ENCODE measurements at regions not wholly inside any gene's neighbourhood (a gene's known extent, or its start where the extent isn't known, plus 50 kb on each side); places are given as distances from the start of the nearest gene placed in this dataset.
"Not testable (repeated sequence)": the region's sequence is repeated elsewhere in the genome, so short reads cannot be mapped to it uniquely, and the experiment has no call there.

DNA sequence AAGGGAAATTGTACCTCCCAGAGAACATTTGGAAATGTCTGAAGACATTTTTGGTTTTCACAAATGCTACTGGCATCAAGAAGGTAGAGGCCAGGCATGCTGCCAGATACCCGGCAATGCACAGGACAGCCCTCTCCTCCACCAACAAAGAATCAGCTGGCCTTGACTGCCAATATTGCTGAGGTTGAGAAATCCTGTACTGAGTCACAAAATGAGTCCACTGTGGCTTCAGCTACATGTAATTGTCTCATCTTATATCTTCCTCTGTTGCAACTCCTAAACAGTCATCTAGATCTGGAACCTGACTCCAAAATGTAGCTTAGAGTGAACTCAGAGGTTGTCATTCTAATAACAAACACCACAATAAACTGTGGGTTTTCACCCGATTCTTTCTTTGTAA is 327.5 kb upstream of the POGK start:
- no peak for DNase-seq

- no peak for DNase-seq
Observed at GRCh38 chr1:166514067-166514466, 325.2 kb upstream of the POGK start.

GRCh38 chr1:166527752-166528151 is 311.5 kb upstream of the POGK start:
- DNase-seq: no peak

DNA sequence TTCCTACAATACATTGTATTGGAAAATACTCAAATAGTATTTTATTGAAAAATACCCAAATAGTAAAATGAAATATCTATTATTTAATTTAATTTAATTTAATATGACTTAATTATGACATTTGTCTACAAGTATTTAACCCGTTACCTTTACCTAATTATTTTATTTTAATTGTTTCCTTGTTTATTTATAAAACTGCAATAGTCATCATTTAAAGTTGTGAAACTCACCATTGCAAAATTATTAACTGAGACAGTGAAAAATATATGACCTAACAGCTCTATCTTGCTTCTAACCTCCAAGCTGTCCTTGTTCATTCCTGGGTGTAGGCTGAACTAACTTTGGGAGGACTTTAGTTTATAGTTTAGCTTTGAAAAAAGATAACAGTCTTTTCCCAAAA is 300.6 kb upstream of the POGK start:
- no peak for DNase-seq

DNA sequence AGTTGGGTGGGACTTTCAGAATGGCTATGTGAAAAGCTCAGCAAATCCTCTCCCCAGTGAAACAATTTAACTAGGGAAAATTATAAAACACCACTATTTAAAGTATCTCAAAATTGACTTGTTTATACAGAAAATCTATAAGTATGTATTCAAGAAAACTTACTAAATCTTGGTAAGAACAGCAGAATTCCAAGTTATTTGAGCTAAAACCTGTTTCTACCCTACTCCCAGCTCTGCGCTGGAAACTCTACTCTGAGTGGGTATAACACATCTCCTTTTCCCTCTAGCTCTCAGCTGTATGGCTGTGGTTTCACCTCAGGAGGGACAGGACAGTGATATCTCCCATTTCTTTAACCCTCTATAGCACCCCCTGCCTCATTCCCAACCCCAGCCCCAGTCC is 295.2 kb upstream of the POGK start:
- no peak for DNase-seq

GRCh38 chr1:166544561-166544960 is 294.7 kb upstream of the POGK start:
- DNase-seq: no peak

- DNase-seq: no peak
Observed at GRCh38 chr1:166552706-166553105, 286.6 kb upstream of the POGK start.

- no peak for DNase-seq
Observed at GRCh38 chr1:166570954-166571353, 268.3 kb upstream of the POGK start.

DNA sequence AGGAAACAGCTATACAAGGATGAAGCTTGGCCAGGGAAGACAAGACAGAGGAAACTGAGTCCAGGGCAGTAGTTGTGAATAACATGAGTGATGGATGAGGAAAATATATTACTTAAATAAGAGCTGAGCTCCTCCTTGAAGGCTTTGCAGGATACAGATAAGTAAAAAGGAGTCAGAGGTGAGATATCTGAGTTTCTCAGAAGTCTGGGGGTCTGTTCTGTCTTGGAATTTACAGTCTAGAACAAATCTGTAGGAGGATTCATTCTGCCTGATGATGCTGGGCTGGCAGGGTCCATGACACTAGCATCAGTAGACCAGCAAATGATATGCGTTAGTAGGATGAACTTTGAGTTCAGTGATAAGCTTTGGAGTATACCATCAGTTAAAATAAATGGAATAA is 266.1 kb upstream of the POGK start:
- DNase-seq: no peak

DNA sequence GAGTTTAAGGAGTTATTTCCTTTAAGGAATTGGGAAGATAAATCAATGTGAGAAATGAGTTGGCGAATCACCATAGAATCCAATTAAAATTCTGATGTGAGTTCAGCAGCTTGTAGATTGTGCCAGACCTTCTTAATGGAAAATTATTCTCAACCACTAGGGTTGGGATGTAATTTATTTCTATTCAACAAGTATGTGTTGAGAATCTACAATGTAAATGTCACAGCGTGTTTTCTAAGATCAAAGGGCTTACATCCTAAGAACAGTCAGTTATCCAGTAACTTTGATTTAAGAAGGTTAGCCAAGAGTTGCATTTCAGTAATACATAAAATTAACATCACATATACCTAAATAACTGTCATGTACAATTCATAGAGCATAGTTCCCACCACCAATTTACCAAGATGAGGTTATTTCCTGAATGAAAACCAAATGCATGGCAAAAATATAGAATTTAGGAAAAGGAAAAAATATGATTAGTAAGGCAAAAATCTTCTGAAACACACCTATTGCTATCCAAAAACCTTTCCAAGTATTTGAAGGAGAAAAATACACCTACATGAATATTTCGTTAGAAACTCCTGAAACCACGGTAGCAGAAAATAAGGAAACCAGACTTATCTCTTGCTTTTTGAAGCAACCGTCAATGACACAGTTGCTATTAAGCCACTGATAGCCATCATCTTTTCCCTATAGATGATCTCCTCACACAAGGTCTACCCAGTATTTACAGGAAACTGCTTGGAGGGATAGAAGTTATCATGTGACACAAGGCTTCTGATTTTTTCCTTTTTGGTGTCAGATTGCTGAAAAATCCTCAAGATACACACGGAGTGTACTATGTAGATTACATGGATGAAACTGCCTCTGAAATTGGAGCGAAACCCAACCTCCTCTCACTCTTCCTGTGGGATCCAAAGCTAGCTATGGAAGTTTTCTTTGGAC is 259.4 kb upstream of the POGK start:
- no peak for DNase-seq

DNA sequence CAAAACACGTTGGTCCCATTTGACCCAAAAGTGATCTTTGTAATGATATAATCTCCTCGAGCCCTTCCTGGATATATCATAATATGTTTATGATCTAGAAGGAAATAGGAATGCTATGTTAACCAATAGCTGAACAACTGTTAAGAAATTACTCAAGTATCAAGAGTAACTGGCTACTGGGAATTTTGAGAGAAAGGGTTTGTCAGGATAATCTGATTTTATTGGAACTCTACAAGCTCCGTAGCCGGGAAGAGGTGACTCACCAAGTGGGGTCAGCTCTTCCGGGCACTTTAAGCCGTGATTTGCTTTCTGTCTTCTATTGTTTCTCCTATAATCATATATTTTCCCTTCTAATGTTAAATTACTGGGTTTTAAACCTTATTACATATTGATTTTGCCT is 250.5 kb upstream of the POGK start:
- DNase-seq: no peak

DNA sequence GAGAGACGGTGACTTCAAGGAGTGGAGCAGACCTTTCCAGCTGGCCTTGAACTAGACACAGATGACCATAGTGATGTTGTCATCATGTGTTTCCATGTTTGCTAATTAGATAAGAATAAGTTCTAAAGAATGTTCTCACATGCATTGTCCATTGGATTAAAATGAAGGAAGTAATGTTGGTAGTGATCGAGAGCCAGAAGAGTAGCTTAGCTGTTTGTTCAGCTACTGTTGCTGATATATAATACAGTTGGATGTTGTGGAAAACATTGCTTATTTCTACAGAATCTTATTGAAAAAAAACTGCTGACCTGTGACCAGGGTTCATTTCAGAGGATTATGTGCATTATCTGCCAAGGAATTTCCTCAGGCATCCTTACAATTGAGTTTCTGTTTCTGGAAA is 249.1 kb upstream of the POGK start:
- no peak for DNase-seq

DNA sequence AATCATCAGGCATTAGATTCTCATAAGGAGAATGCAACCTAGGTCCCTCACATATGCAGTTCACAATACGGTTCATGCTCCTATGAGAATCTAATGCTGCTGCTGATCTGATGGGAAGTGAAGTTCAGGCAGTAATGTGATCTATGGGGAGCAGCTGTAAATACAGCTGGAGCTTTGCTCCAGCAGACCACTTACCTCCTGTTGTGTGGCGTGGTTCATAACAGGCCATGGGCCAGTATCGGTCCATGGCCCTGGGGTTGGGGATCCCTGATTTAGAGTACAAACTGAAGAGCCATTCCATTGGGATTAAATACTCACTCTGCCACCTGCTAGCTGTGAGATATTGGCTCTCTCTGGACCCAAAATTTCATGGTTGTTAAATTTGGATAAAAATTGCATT is 244.6 kb upstream of the POGK start:
- no peak for DNase-seq

GRCh38 chr1:166597516-166597915 is 241.8 kb upstream of the POGK start:
- no peak for DNase-seq

DNA sequence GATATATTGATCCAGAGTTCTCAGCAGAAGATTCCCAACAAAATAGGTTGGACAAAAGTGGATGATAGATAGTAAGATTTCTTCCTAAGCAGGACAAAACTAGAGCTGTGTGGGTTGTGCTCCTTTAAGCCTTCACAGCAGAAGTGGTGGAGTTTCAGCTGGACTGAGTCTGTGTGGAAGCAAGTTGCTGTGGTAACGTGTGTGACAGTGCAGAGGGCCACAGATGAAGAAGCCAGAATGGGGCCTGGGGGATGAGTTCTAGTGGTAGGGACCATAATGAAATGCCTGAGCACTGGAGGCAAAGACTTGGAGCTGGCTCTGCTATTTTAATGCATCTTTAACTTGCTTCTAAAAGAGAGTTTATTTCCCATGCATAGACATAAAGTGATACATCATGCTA is 238.7 kb upstream of the POGK start:
- no peak for DNase-seq

- DNase-seq: no peak
Observed at GRCh38 chr1:166601650-166602278, 237.5 kb upstream of the POGK start.

GRCh38 chr1:166602801-166603200 is 236.5 kb upstream of the POGK start:
- not testable (repeated sequence) for DNase-seq

GRCh38 chr1:166603296-166603695 is 236.0 kb upstream of the POGK start:
- DNase-seq: no peak

GRCh38 chr1:166605137-166605536 is 234.1 kb upstream of the POGK start:
- DNase-seq: no peak

DNA sequence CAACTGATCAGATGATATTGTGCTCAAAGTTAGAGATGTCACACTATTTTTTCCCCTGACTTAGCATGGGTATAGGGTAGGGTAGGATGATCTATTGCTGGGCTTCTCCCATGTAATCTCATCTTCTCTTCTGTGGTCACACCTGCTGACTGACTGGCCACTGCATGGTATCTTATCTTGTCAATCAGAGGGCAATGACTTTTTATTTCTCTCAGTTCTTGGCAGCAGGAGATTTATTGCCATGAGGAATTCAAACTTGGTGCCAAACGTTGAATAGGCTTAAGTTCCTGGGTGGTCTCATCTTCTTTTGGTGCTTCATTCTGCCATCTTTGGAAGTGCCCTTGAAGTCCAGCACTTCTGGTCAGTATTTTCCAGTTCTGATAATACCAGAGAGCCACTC is 226.4 kb upstream of the POGK start:
- no peak for DNase-seq

DNA sequence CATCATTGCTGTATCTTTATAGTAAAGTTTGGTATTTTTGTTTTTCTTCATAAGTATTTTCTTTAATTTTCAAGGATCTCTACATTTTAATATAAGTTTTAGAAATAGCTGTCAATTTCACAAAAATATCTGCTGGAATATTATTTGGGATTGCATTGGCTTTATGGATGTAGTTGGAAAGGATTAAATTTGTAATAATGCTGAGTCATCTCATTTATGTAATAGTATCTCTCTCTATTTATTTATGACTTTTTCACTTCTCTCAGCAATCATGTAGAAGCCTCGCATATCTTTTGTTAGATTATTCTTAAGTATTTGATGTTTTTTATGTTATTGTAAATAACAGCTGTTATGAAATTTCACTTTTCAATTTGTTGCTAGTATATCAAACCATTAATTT is 223.1 kb upstream of the POGK start:
- DNase-seq: no peak

GRCh38 chr1:166626711-166627110 is 212.6 kb upstream of the POGK start:
- no peak for DNase-seq

GRCh38 chr1:166627558-166627957 is 211.7 kb upstream of the POGK start:
- DNase-seq: no peak

GRCh38 chr1:166628259-166628658 is 211.0 kb upstream of the POGK start:
- DNase-seq: no peak

GRCh38 chr1:166629946-166630345 is 209.3 kb upstream of the POGK start:
- no peak for DNase-seq
